Neural progenitor cell (in vitro differentiated cells): ENCODE measurements at regions not wholly inside any gene's neighbourhood (a gene's known extent, or its start where the extent isn't known, plus 50 kb on each side); places are given as distances from the start of the nearest gene placed in this dataset.
A peak's percentile ranks its signal among the peaks of the same experiment; 100 is the strongest.

Experiments
- DNase-seq: peaks from one replicate; pipeline ENCODE4 v3.0.0-alpha.2; 2016; ENCODE audit warnings: low spot score
- H2AFZ ChIP-seq: fragments of 200-600 bp; sonication (generic); replicated peaks from 2 replicates; pipeline ENCODE4 v1.6.1; 2016; ENCODE audit warnings: antibody characterized with exemption
- H3F3A ChIP-seq: fragments of 200-600 bp; sonication (generic); 2 replicates; pipeline ENCODE4 v1.6.1; 2016; ENCODE audit warnings: antibody characterized with exemption, low read depth
- H3K27ac ChIP-seq: fragments of 200-600 bp; sonication (generic); 2 replicates; pipeline ENCODE4 v1.5.1; 2016; ENCODE audit warnings: mild to moderate bottlenecking
- H3K27me3 ChIP-seq: fragments of 200-600 bp; sonication (generic); 2 replicates; pipeline ENCODE4 v1.6.1; 2016; ENCODE audit warnings: mild to moderate bottlenecking, moderate library complexity
- H3K36me3 ChIP-seq: fragments of 200-600 bp; sonication (generic); 2 replicates; pipeline ENCODE4 v1.5.1; 2016
- H3K4me1 ChIP-seq: fragments of 200-600 bp; sonication (generic); 2 replicates; pipeline ENCODE4 v1.6.1; 2016; ENCODE audit warnings: mixed run types
- H3K4me2 ChIP-seq: fragments of 200-600 bp; sonication (generic); 2 replicates; pipeline ENCODE4 v1.6.1; 2016
- H3K4me3 ChIP-seq: fragments of 200-600 bp; sonication (generic); 2 replicates; pipeline ENCODE4 v1.5.1; 2016
- H3K79me2 ChIP-seq: fragments of 200-600 bp; sonication (generic); 2 replicates; pipeline ENCODE4 v1.6.1; 2016; ENCODE audit warnings: low read depth
- H3K9ac ChIP-seq: fragments of 200-600 bp; sonication (generic); 2 replicates; pipeline ENCODE4 v1.6.1; 2016
- H3K9me3 ChIP-seq: fragments of 200-600 bp; sonication (generic); 2 replicates; pipeline ENCODE4 v1.5.1; 2016; ENCODE audit warnings: low read depth
- H4K20me1 ChIP-seq: fragments of 200-600 bp; sonication (generic); 2 replicates; pipeline ENCODE4 v1.6.1; 2016; ENCODE audit warnings: low read depth
- H3K27ac Mint-ChIP-seq: 3 replicates; pipeline ENCODE4 v1.8.0; 2021; ENCODE audit warnings: mixed read lengths
- H3K27me3 Mint-ChIP-seq: 2 replicates; pipeline ENCODE4 v1.8.0; 2022; ENCODE audit warnings: low read depth, mild to moderate bottlenecking, inconsistent platforms, moderate library complexity, mixed read lengths; ENCODE audit not compliant: insufficient read depth
- H3K36me3 Mint-ChIP-seq: 3 replicates; pipeline ENCODE4 v1.8.0; 2021; ENCODE audit warnings: mixed read lengths
- H3K4me1 Mint-ChIP-seq: 3 replicates; pipeline ENCODE4 v1.8.0; 2021; ENCODE audit warnings: mixed read lengths
- H3K4me3 Mint-ChIP-seq: 3 replicates; pipeline ENCODE4 v1.8.0; 2021; ENCODE audit warnings: mild to moderate bottlenecking, moderate library complexity, mixed read lengths
- H3K9me3 Mint-ChIP-seq: 3 replicates; pipeline ENCODE4 v1.8.0; 2020; ENCODE audit warnings: mixed read lengths
- EZH2 ChIP-seq: fragments of 200-600 bp; sonication (generic); IDR thresholded peaks from 2 replicates; pipeline ENCODE4 v1.6.1; 2017; ENCODE audit warnings: antibody characterized with exemption, mild to moderate bottlenecking, moderate library complexity
- EZH2phosphoT487 ChIP-seq: fragments of 200-600 bp; sonication (generic); IDR thresholded peaks from 2 replicates; pipeline ENCODE4 v1.6.1; 2017; ENCODE audit warnings: antibody characterized with exemption
- TF ChIP-seq, protein P1 (sequence below): fragments of 200-600 bp; sonication (generic); IDR thresholded peaks from 2 replicates; pipeline ENCODE4 v1.5.1; 2017; ENCODE audit warnings: antibody characterized with exemption, mild to moderate bottlenecking

DNA sequence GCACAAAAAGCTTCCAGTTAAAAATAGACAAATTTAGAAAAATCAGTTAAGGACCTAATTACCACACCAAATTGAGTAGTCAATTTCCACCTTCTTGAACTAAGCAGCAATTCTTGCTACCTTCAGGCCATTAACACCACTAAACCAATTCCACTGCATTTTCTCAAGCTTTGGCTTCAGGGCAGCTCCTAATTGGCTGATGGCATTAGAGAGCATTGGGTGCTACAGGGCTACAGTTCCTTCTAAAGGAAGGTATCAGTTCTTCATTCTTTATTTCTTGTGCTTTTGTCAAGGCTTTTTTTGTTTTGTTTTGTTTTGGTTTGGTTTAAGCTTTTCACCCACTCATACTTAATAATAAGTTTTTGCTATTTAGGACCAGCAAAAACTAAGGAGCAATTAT, 90.2 kb upstream of the FAM241A start:
- no peaks in the 10 kb centered on the region for H3K4me1 Mint-ChIP-seq
- H3K27me3 Mint-ChIP-seq = no peaks in the 10 kb centered on the region
- TF ChIP-seq, protein P1, sequence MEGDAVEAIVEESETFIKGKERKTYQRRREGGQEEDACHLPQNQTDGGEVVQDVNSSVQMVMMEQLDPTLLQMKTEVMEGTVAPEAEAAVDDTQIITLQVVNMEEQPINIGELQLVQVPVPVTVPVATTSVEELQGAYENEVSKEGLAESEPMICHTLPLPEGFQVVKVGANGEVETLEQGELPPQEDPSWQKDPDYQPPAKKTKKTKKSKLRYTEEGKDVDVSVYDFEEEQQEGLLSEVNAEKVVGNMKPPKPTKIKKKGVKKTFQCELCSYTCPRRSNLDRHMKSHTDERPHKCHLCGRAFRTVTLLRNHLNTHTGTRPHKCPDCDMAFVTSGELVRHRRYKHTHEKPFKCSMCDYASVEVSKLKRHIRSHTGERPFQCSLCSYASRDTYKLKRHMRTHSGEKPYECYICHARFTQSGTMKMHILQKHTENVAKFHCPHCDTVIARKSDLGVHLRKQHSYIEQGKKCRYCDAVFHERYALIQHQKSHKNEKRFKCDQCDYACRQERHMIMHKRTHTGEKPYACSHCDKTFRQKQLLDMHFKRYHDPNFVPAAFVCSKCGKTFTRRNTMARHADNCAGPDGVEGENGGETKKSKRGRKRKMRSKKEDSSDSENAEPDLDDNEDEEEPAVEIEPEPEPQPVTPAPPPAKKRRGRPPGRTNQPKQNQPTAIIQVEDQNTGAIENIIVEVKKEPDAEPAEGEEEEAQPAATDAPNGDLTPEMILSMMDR = no peak
- no peak for TF ChIP-seq EZH2
- TF ChIP-seq EZH2phosphoT487 = no peak
- no peaks in the 10 kb centered on the region for H3K9me3 Mint-ChIP-seq
- Histone ChIP-seq H3K9ac (no peak overlapping the region), H3K4me1 (peaks cover 4% of the 10 kb centered on the region), H3K27me3 (no peaks in the 10 kb centered on the region), H3K9me3 (no peaks in the 10 kb centered on the region), H3K4me3 (no peak overlapping the region), H2AFZ (no peak overlapping the region), H4K20me1 (no peaks in the 10 kb centered on the region), H3K36me3 (no peaks in the 10 kb centered on the region), H3K27ac (no peak overlapping the region), H3K4me2 (no peak overlapping the region), H3K79me2 (no peaks in the 10 kb centered on the region), H3F3A (no peaks in the 10 kb centered on the region)
- peak; percentile 26 for DNase-seq
- H3K4me3 Mint-ChIP-seq = no peak overlapping the region
- no peaks in the 10 kb centered on the region for H3K36me3 Mint-ChIP-seq
- no peak overlapping the region for H3K27ac Mint-ChIP-seq

DNA sequence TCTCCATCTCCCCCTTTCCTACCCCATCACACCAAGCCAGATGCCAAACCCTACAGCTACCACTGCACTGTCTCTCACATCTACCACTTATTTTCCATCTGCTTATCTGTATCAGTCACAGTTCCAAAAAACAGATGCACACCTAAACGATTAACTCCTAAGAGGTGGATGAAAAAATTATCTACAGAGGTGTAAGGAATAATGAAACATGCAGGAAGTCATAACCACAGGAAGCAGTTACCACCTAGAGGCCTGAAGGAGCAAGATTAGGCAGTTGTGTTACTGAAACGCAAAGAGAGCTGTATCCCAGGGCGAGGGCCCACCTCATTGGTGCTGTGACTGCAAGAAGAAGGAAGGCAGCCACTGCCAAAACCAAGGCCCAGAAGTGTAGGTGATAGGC, 87.8 kb upstream of the FAM241A start:
- Histone ChIP-seq H3K27ac (no peak overlapping the region), H3K79me2 (no peaks in the 10 kb centered on the region), H3K9ac (no peak overlapping the region), H3K27me3 (no peaks in the 10 kb centered on the region), H3F3A (no peaks in the 10 kb centered on the region), H2AFZ (no peak overlapping the region), H3K4me3 (no peak overlapping the region), H4K20me1 (no peaks in the 10 kb centered on the region), H3K4me2 (no peak overlapping the region), H3K4me1 (peaks cover 4% of the 10 kb centered on the region), H3K36me3 (no peaks in the 10 kb centered on the region), H3K9me3 (no peaks in the 10 kb centered on the region)
- H3K27ac Mint-ChIP-seq = no peak overlapping the region
- no peak overlapping the region for H3K4me3 Mint-ChIP-seq
- no peaks in the 10 kb centered on the region for H3K36me3 Mint-ChIP-seq
- no peak for DNase-seq
- no peaks in the 10 kb centered on the region for H3K27me3 Mint-ChIP-seq
- TF ChIP-seq EZH2phosphoT487 = no peak
- TF ChIP-seq, protein P1 = no peak
- no peak for TF ChIP-seq EZH2
- no peaks in the 10 kb centered on the region for H3K4me1 Mint-ChIP-seq
- no peaks in the 10 kb centered on the region for H3K9me3 Mint-ChIP-seq

DNA sequence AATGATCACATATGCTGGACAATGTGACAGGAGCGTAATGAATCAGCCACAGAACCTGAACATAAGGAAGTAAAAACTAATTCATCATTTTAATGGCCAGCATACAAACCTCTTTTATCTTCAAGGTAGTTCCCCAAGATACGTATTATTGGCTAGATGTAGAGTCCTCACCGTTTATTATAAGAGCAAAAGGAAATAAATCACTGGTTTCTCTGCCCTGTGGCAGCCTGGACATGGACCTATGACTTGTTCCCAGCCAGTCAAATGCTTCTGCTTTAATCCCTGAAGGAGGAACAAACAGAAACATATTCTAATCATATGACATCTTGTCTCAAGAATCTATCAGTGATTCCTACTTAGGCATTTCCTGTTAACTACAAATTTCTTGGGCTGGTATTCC, 86.8 kb upstream of the FAM241A start:
- DNase-seq = no peak
- Histone ChIP-seq H3K4me1 (peaks cover 4% of the 10 kb centered on the region), H3F3A (no peaks in the 10 kb centered on the region), H3K27me3 (no peaks in the 10 kb centered on the region), H3K36me3 (no peaks in the 10 kb centered on the region), H3K9me3 (no peaks in the 10 kb centered on the region), H3K4me2 (no peak overlapping the region), H3K4me3 (no peak overlapping the region), H3K79me2 (no peaks in the 10 kb centered on the region), H3K27ac (no peak overlapping the region), H2AFZ (no peak overlapping the region), H3K9ac (no peak overlapping the region), H4K20me1 (no peaks in the 10 kb centered on the region)
- no peaks in the 10 kb centered on the region for H3K9me3 Mint-ChIP-seq
- H3K27ac Mint-ChIP-seq = no peak overlapping the region
- H3K4me3 Mint-ChIP-seq = no peak overlapping the region
- no peaks in the 10 kb centered on the region for H3K27me3 Mint-ChIP-seq
- TF ChIP-seq EZH2phosphoT487 (no peak), EZH2 (no peak)
- TF ChIP-seq, protein P1 = no peak
- no peaks in the 10 kb centered on the region for H3K36me3 Mint-ChIP-seq
- no peaks in the 10 kb centered on the region for H3K4me1 Mint-ChIP-seq
